ENCODE measurements at regions not wholly inside any gene's neighbourhood (a gene's known extent, or its start where the extent isn't known, plus 50 kb on each side); places are given as distances from the start of the nearest gene placed in this dataset.

GRCh38 chr9:748861-749497, 92.5 kb upstream of the DMRT1 start:
- H3K27ac ChIP-seq: no peak overlapping the region
- no peak for FAIRE-seq
- POLR2A ChIA-PET: no interaction called here
- H3K4me1 ChIP-seq: peaks cover 20% of the 10 kb centered on the region
- H3K4me2 ChIP-seq: no peak overlapping the region
- no peak for DNase-seq (ENCODE audit: low read depth in 1 of 2, low spot score in 1 of 2)
- TF ChIP-seq BHLHE40 (IDR thresholded peaks at IDR 0.05; ENCODE audit: low read depth, low read length): no peak
- no peak for TF ChIP-seq HOXB5 (CRISPR knock-in tag; IDR thresholded peaks at IDR 0.05)
- TF ChIP-seq RFX5 (IDR thresholded peaks at IDR 0.05): no peak
- no peak for TF ChIP-seq CBX8 (IDR thresholded peaks at IDR 0.05)
- no peak for TF ChIP-seq HEYL (CRISPR knock-in tag; IDR thresholded peaks at IDR 0.05)
- no peak for TF ChIP-seq TP53 (CRISPR knock-in tag; IDR thresholded peaks at IDR 0.05)
- no peak for TF ChIP-seq MAX (IDR thresholded peaks at IDR 0.05)
- no peak for TF ChIP-seq USF2 (IDR thresholded peaks at IDR 0.05)
- no peak for TF ChIP-seq ZC3H11A (IDR thresholded peaks at IDR 0.05)
- no peak for TF ChIP-seq JUN (IDR thresholded peaks at IDR 0.05)
- no peak for TF ChIP-seq PBX3 (IDR thresholded peaks at IDR 0.05)
- TF ChIP-seq EHF (CRISPR knock-in tag; IDR thresholded peaks at IDR 0.05): no peak
- no peak for TF ChIP-seq GATA3 (IDR thresholded peaks at IDR 0.05; ENCODE audit: borderline replicate concordance)
- TF ChIP-seq JUNB (IDR thresholded peaks at IDR 0.05): no peak
- TF ChIP-seq HES2 (IDR thresholded peaks at IDR 0.05): no peak
- WGBS (ENCODE audit: missing lambda C conversion rate): 87% methylated on average over 10 of the region's 10 CpGs
- CTCF ChIA-PET: interaction anchor here (1.1 to 1.8 kb wide), 5 partner anchors 10 to 135 kb away, joined by 3 to 6 read pairs (median 5); no protein-coding TSS in a partner anchor
- no peaks in the 10 kb centered on the region for H3K9me3 ChIP-seq
- ATAC-seq: no peak
- H3K4me3 ChIP-seq: no peak overlapping the region

GRCh38 chr9:749716-750115, 91.8 kb upstream of the DMRT1 start:
- ATAC-seq: no peak
- no peak for FAIRE-seq
- H3K4me1 ChIP-seq: peaks cover 20% of the 10 kb centered on the region
- no peaks in the 10 kb centered on the region for H3K9me3 ChIP-seq
- ChIA-PET CTCF (interaction anchor here (1.2 to 1.8 kb wide), 3 partner anchors 10 to 136 kb away, joined by 5 to 6 read pairs (median 6); no protein-coding TSS in a partner anchor), POLR2A (no interaction called here)
- H3K4me3 ChIP-seq: no peak overlapping the region
- DNase-seq (ENCODE audit: low read depth in 1 of 2, low spot score in 1 of 2): no peak
- 80% methylated on average over 5 of the region's 5 CpGs for WGBS (ENCODE audit: missing lambda C conversion rate)
- TF ChIP-seq RCOR1 (IDR thresholded peaks at IDR 0.05; ENCODE audit: low read depth, low read length) (no peak), ELK1 (IDR thresholded peaks at IDR 0.05; ENCODE audit: low read depth, low read length) (no peak)
- no peak overlapping the region for H3K4me2 ChIP-seq
- no peak overlapping the region for H3K27ac ChIP-seq

- ATAC-seq (no peak), DNase-seq (ENCODE audit: low read depth in 1 of 2, low spot score in 1 of 2) (no peak), FAIRE-seq (no peak)
- POLR2A ChIA-PET: no interaction called here
- Histone ChIP-seq H3K27ac (no peak overlapping the region), H3K4me3 (no peak overlapping the region), H3K4me1 (peaks cover 20% of the 10 kb centered on the region), H3K4me2 (no peak overlapping the region), H3K9me3 (no peaks in the 10 kb centered on the region)
- 89% methylated on average over 7 of the region's 7 CpGs for WGBS (ENCODE audit: missing lambda C conversion rate)
- CTCF ChIA-PET: interaction anchor here (1.2 to 18.9 kb wide), 3 partner anchors 10 to 131 kb away, joined by 5 to 371 read pairs (median 6); no protein-coding TSS in a partner anchor
- TF ChIP-seq ESRRA (IDR thresholded peaks at IDR 0.05; ENCODE audit: borderline replicate concordance, low read length) (no peak), BHLHE40 (IDR thresholded peaks at IDR 0.05; ENCODE audit: low read depth, low read length) (no peak), PBX3 (IDR thresholded peaks at IDR 0.05) (no peak), JUN (IDR thresholded peaks at IDR 0.05) (no peak), ZFP36 (IDR thresholded peaks at IDR 0.05; ENCODE audit: borderline replicate concordance, partially characterized antibody) (no peak), CBX2 (IDR thresholded peaks at IDR 0.05; ENCODE audit: borderline replicate concordance, low read depth) (no peak), HEYL (CRISPR knock-in tag; IDR thresholded peaks at IDR 0.05) (no peak), ATOH8 (CRISPR knock-in tag; IDR thresholded peaks at IDR 0.05; ENCODE audit: low read depth) (no peak), CHD2 (IDR thresholded peaks at IDR 0.05; ENCODE audit: low read length, partially characterized antibody) (no peak), FOXS1 (CRISPR knock-in tag; IDR thresholded peaks at IDR 0.05) (no peak), CEBPB (IDR thresholded peaks at IDR 0.05) (no peak), ZSCAN20 (CRISPR knock-in tag; IDR thresholded peaks at IDR 0.05) (no peak), KDM1A (IDR thresholded peaks at IDR 0.05; ENCODE audit: low read depth) (no peak)
These were observed 91.1 kb upstream of the DMRT1 start for GRCh38 chr9:750249-750967.

Measured in A549 (cell line).